Retinal pigment epithelial cell (primary cell): ENCODE measurements at regions not wholly inside any gene's neighbourhood (a gene's known extent, or its start where the extent isn't known, plus 50 kb on each side); places are given as distances from the start of the nearest gene placed in this dataset.

Source experiments
- DNase-seq: peaks from one replicate; pipeline ENCODE4 v3.0.0-alpha.2; 2010; ENCODE audit warnings: low read depth
- H3K4me3 ChIP-seq: 2 replicates; pipeline ENCODE4 v1.5.1; 2011; ENCODE audit warnings: mild to moderate bottlenecking, low read length, control low read depth, moderate library complexity
- CTCF ChIP-seq: conservative IDR thresholded peaks from 2 replicates; pipeline ENCODE4 v1.5.1; 2011; ENCODE audit warnings: low read depth, low read length, control low read depth, inconsistent platforms

GRCh38 chr12:14111230-14111865 lies 129.9 kb upstream of the GRIN2B start:
- no peak for TF ChIP-seq CTCF
- no peak for DNase-seq
- no peak overlapping the region for H3K4me3 ChIP-seq

GRCh38 chr12:14113031-14113430 lies 131.6 kb upstream of the GRIN2B start:
- no peak overlapping the region for H3K4me3 ChIP-seq
- no peak for TF ChIP-seq CTCF
- DNase-seq = no peak

GRCh38 chr12:14126692-14127091 lies 145.3 kb upstream of the GRIN2B start:
- no peak for DNase-seq
- TF ChIP-seq CTCF = no peak
- H3K4me3 ChIP-seq = no peak overlapping the region

GRCh38 chr12:14129611-14130195 lies 148.3 kb upstream of the GRIN2B start:
- TF ChIP-seq CTCF = no peak
- H3K4me3 ChIP-seq = no peak overlapping the region
- DNase-seq = no peak

- TF ChIP-seq CTCF = no peak
- DNase-seq = no peak
Observed at GRCh38 chr12:14135996-14136395, 154.6 kb upstream of the GRIN2B start.

GRCh38 chr12:14138495-14138894 lies 157.1 kb upstream of the GRIN2B start:
- no peak for TF ChIP-seq CTCF
- no peak overlapping the region for H3K4me3 ChIP-seq
- DNase-seq = no peak

More at GRCh38 chr12:14135996-14136395, 154.6 kb upstream of the GRIN2B start:
- no peak overlapping the region for H3K4me3 ChIP-seq
